Natural killer cell (primary cell): ENCODE measurements at regions not wholly inside any gene's neighbourhood (a gene's known extent, or its start where the extent isn't known, plus 50 kb on each side); places are given as distances from the start of the nearest gene placed in this dataset.

Experiments
- ATAC-seq, 3 donors: fragments of 150-1000 bp in 2 of 3; fragments of 200-7000 bp in 1 of 3; cut with Tn5 transposase; 1 replicate in 1 of 3; 2 replicates in 2 of 3; pipeline ENCODE4 v1.10.0; 2021; ENCODE audit warnings: mild to moderate bottlenecking in 2 of 3, moderate library complexity in 2 of 3
- DNase-seq, 2 donors: peaks; one replicate each; pipeline versions ENCODE4 v3.0.0 to v3.0.0-alpha.2; 2013 to 2021; ENCODE audit warnings: mixed read lengths in 1 of 2
- H3K27ac ChIP-seq: one replicate; pipeline ENCODE4 v1.5.1; 2013; ENCODE audit warnings: mild to moderate bottlenecking, low read length
- H3K27me3 ChIP-seq: one replicate; pipeline ENCODE4 v1.6.1; 2013; ENCODE audit warnings: low read length; ENCODE audit not compliant: control insufficient read depth, insufficient read depth
- H3K36me3 ChIP-seq: one replicate; pipeline ENCODE4 v1.6.1; 2013; ENCODE audit warnings: low read length; ENCODE audit not compliant: control insufficient read depth, insufficient read depth
- H3K4me1 ChIP-seq: one replicate; pipeline ENCODE4 v1.6.1; 2013; ENCODE audit warnings: low read length; ENCODE audit not compliant: control insufficient read depth, insufficient read depth
- H3K4me3 ChIP-seq: one replicate; pipeline ENCODE4 v1.5.1; 2013; ENCODE audit warnings: low read length
- H3K9me3 ChIP-seq: one replicate; pipeline ENCODE4 v1.6.1; 2013; ENCODE audit warnings: low read length; ENCODE audit not compliant: control insufficient read depth, insufficient read depth
- H3K27ac Mint-ChIP-seq, 2 donors: one replicate each; pipeline ENCODE4 v1.8.0; 2022; ENCODE audit warnings: mild to moderate bottlenecking in 2 of 2, mixed read lengths in 2 of 2, moderate library complexity in 1 of 2
- H3K27me3 Mint-ChIP-seq, 2 donors: one replicate each; pipeline ENCODE4 v1.8.0; 2022; ENCODE audit warnings: low read depth in 2 of 2, mixed read lengths in 2 of 2
- H3K36me3 Mint-ChIP-seq: one replicate; pipeline ENCODE4 v1.8.0; 2022; ENCODE audit warnings: mixed read lengths
- H3K4me1 Mint-ChIP-seq, 2 donors: one replicate each; pipeline ENCODE4 v1.8.0; 2022; ENCODE audit warnings: mixed read lengths in 2 of 2
- H3K4me3 Mint-ChIP-seq: one replicate; pipeline ENCODE4 v1.8.0; 2022; ENCODE audit warnings: mild to moderate bottlenecking, moderate library complexity, mixed read lengths
- H3K9me3 Mint-ChIP-seq, 2 donors: one replicate each; pipeline ENCODE4 v1.8.0; 2022; ENCODE audit warnings: mixed read lengths in 2 of 2
- CTCF ChIP-seq: fragments of 200-600 bp; IDR thresholded peaks from one replicate; pipeline ENCODE4 v1.8.0; 2022; ENCODE audit warnings: antibody characterized with exemption
- WGBS: methylation state at CpG from one replicate; pipeline ENCODE4 v1.1.7; 2013; ENCODE audit warnings: missing lambda C conversion rate; ENCODE audit not compliant: insufficient coverage; 5-methylcytosine and 5-hydroxymethylcytosine counted together
- intact Hi-C: fragments of 100-400 bp; cut with micrococcal nuclease; formaldehyde crosslinking; loops from one replicate; pipeline ENCODE4 v1.14.2; 2022

DNA sequence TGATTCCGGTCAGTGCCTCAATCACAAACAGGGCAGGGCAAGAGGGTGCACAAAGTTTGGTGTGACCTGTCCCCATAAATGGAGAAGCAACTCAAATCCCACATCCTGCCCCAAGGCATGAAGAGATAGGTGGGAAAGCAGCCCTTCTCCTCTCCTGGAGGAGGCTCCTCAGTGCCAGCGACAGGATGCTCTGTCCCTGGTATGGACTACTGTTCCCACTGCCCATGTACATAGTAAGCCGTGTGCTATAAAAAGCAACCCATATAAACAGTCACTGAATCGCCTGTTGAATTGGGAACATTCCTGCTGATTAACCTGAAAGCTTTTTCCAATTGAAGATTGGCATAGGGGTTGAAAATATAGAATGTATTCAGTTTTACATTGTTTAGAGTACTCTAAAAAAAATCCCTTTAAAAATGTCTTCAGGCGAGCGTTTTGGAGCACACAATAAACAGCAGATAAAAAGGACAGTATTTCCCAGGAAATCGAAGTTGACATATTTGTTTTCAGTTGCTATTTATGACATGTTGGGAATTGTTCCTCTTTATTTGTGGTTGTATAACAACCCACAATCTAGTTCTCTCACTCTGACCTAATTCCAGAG is 513.9 kb downstream of the DIRAS2 start:
- Histone ChIP-seq H3K36me3 (no peaks in the 10 kb centered on the region), H3K9me3 (no peaks in the 10 kb centered on the region), H3K4me1 (no peaks in the 10 kb centered on the region), H3K4me3 (no peak overlapping the region), H3K27ac (no peak overlapping the region), H3K27me3 (peaks cover 4% of the 10 kb centered on the region)
- intact Hi-C loops = no loop called here
- ATAC-seq (no peak), DNase-seq (no peak)
- no peaks in the 10 kb centered on the region for H3K9me3 Mint-ChIP-seq
- TF ChIP-seq CTCF = no peak
- no peaks in the 10 kb centered on the region for H3K4me1 Mint-ChIP-seq
- no peak overlapping the region for H3K4me3 Mint-ChIP-seq
- H3K36me3 Mint-ChIP-seq = peaks cover 6% of the 10 kb centered on the region
- H3K27me3 Mint-ChIP-seq = peaks cover 23 to 39% of the 10 kb centered on the region in 2 donors
- 80% methylated on average over 6 of the region's 7 CpGs for WGBS
- no peak overlapping the region for H3K27ac Mint-ChIP-seq

GRCh38 chr9:90129446-90129845 is 513.2 kb downstream of the DIRAS2 start:
- WGBS = 88% methylated on average over 4 of the region's 4 CpGs
- Histone ChIP-seq H3K36me3 (no peaks in the 10 kb centered on the region), H3K27ac (no peak overlapping the region), H3K27me3 (peaks cover 4% of the 10 kb centered on the region), H3K4me1 (no peaks in the 10 kb centered on the region), H3K9me3 (no peaks in the 10 kb centered on the region), H3K4me3 (no peak overlapping the region)
- intact Hi-C loops = no loop called here
- DNase-seq = no peak
- ATAC-seq = no peak
- no peak for TF ChIP-seq CTCF
- H3K27ac Mint-ChIP-seq = no peak overlapping the region
- H3K36me3 Mint-ChIP-seq = peaks cover 3% of the 10 kb centered on the region
- H3K4me1 Mint-ChIP-seq = no peaks in the 10 kb centered on the region
- H3K4me3 Mint-ChIP-seq = no peak overlapping the region
- peaks cover 19 to 34% of the 10 kb centered on the region in 2 donors for H3K27me3 Mint-ChIP-seq
- no peaks in the 10 kb centered on the region for H3K9me3 Mint-ChIP-seq

- no peaks in the 10 kb centered on the region for H3K4me1 ChIP-seq
- no peak overlapping the region for H3K27ac ChIP-seq
- no peaks in the 10 kb centered on the region for H3K9me3 ChIP-seq
- H3K36me3 Mint-ChIP-seq = no peaks in the 10 kb centered on the region
- no peaks in the 10 kb centered on the region for H3K27me3 ChIP-seq
- H3K4me1 Mint-ChIP-seq = no peaks in the 10 kb centered on the region
- peaks cover 13 to 17% of the 10 kb centered on the region in 2 donors for H3K27me3 Mint-ChIP-seq
- DNase-seq (no peak), ATAC-seq (no peak)
- H3K4me3 Mint-ChIP-seq = no peak overlapping the region
- H3K4me3 ChIP-seq = no peak overlapping the region
- no peaks in the 10 kb centered on the region for H3K36me3 ChIP-seq
- intact Hi-C loops = no loop called here
- no peaks in the 10 kb centered on the region for H3K9me3 Mint-ChIP-seq
- H3K27ac Mint-ChIP-seq = no peak overlapping the region
- WGBS = 87% methylated on average over 7 of the region's 7 CpGs
- no peak for TF ChIP-seq CTCF
These were observed 511.1 kb downstream of the DIRAS2 start for GRCh38 chr9:90131568-90131967.

DNA sequence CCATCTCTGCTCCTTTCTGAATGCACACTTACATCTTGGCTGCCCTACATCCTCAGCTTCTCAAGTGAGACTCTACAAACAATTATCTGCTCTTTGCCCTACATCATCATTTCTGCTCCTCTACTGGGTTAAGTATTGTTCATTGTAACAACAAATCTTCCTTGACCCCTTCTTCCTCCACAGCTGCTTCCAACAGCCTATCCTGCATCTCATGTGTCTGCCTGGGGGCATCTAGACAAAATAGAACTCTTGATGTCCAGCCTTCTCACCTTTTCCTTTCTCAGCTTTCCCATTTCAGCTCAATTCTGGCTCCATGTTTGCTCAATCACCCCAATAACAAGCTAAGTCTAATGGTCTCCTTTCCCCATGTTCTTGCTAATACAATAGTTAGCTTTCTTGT is 509.8 kb downstream of the DIRAS2 start:
- Mint-ChIP-seq H3K4me1 (no peaks in the 10 kb centered on the region), H3K27ac (no peak overlapping the region), H3K36me3 (no peaks in the 10 kb centered on the region), H3K27me3 (peaks cover 12 to 16% of the 10 kb centered on the region in 2 donors), H3K4me3 (no peak overlapping the region), H3K9me3 (no peaks in the 10 kb centered on the region)
- no peak overlapping the region for H3K4me3 ChIP-seq
- DNase-seq (no peak), ATAC-seq (no peak)
- no peaks in the 10 kb centered on the region for H3K27me3 ChIP-seq
- intact Hi-C loops = no loop called here
- no peaks in the 10 kb centered on the region for H3K36me3 ChIP-seq
- no peak overlapping the region for H3K27ac ChIP-seq
- TF ChIP-seq CTCF = no peak
- no peaks in the 10 kb centered on the region for H3K4me1 ChIP-seq
- H3K9me3 ChIP-seq = no peaks in the 10 kb centered on the region
